DOHH2 (cell line): ENCODE measurements at regions not wholly inside any gene's neighbourhood (a gene's known extent, or its start where the extent isn't known, plus 50 kb on each side); places are given as distances from the start of the nearest gene placed in this dataset.

ENCODE experiments used
- CTCF ChIP-seq: fragments of 200-600 bp; sonication (generic); IDR thresholded peaks from one replicate; pipeline ENCODE4 v1.5.1; 2014; ENCODE audit warnings: antibody characterized with exemption, mild to moderate bottlenecking, low read depth, low read length; ENCODE audit not compliant: poor library complexity, severe bottlenecking
- EZH2phosphoT487 ChIP-seq: fragments of 200-600 bp; sonication (generic); IDR thresholded peaks from 2 replicates; pipeline ENCODE4 v1.6.1; 2017; ENCODE audit warnings: borderline replicate concordance, mild to moderate bottlenecking, antibody characterized with exemption, low read length, moderate library complexity, mixed read lengths

- TF ChIP-seq CTCF (no peak), EZH2phosphoT487 (no peak)
These were observed 854.1 kb upstream of the TMEM132C start for GRCh38 chr12:127412866-127413265.
